Activated CD4-positive, alpha-beta memory T cell treated with anti-CD3 and anti-CD28 coated beads for 36 hours (primary cell): ENCODE measurements at regions not wholly inside any gene's neighbourhood (a gene's known extent, or its start where the extent isn't known, plus 50 kb on each side); places are given as distances from the start of the nearest gene placed in this dataset.

Source experiments
- CTCF ChIA-PET: fragments of 350-600 bp; sonication (Branson Sonifier 250); formaldehyde crosslinking; loops from one replicate; lab custom pipeline; 2021; ENCODE audit warnings: antibody characterized with exemption, inconsistent platforms; lab: Charles Lee
- POLR2A ChIA-PET: fragments of 350-600 bp; sonication (Branson Sonifier 250); formaldehyde crosslinking; loops from one replicate; lab custom pipeline; 2021; ENCODE audit warnings: antibody characterized with exemption; lab: Charles Lee
- DNase-seq: peaks from one replicate; pipeline ENCODE4 v3.0.0-alpha.2; 2020
- H3K27ac Mint-ChIP-seq: one replicate; pipeline ENCODE4 v1.8.0; 2021; ENCODE audit warnings: mixed read lengths
- H3K27me3 Mint-ChIP-seq: one replicate; pipeline ENCODE4 v1.8.0; 2021; ENCODE audit warnings: mixed read lengths
- H3K36me3 Mint-ChIP-seq: one replicate; pipeline ENCODE4 v1.8.0; 2021; ENCODE audit warnings: mixed read lengths
- H3K4me1 Mint-ChIP-seq: one replicate; pipeline ENCODE4 v1.8.0; 2021; ENCODE audit warnings: low read depth, mixed read lengths
- H3K4me3 Mint-ChIP-seq: one replicate; pipeline ENCODE4 v1.8.0; 2021; ENCODE audit warnings: mild to moderate bottlenecking, mixed read lengths
- H3K9me3 Mint-ChIP-seq: one replicate; pipeline ENCODE4 v1.8.0; 2021; ENCODE audit warnings: mixed read lengths
- intact Hi-C: fragments of 100-400 bp; cut with micrococcal nuclease; formaldehyde crosslinking; loops from one replicate; pipeline ENCODE4 v1.15.1; 2023

DNA sequence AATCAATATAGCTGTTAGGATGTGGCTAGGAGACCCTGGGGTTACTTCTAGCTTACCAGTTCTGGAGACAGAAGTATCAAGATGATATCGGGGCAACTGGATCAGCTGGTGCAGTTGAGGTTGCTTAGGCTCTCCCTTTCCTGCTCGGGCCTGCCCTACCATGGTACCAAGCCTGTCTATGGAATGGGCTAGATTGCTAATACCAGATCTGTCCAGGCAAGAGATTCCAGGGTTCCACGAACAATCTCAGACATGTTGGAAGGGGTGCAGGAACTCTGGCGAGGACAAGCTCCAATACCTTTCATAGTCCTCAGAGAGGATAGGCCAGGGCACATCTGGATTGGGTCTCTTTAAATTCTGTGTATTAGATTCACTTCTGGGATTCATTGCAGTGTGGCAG, 53.8 kb downstream of the ADM start:
- H3K36me3 Mint-ChIP-seq, result no peaks in the 10 kb centered on the region
- no peak for DNase-seq
- POLR2A ChIA-PET, result no interaction called here
- H3K4me1 Mint-ChIP-seq, result no peaks in the 10 kb centered on the region
- CTCF ChIA-PET, result interaction anchor here (1.4 kb wide), 1 partner anchor 8 kb away, joined by 5 read pairs; no protein-coding TSS in a partner anchor
- no peak overlapping the region for H3K27ac Mint-ChIP-seq
- no peak overlapping the region for H3K4me3 Mint-ChIP-seq
- intact Hi-C loops, result no loop called here
- peaks cover 28% of the 10 kb centered on the region for H3K27me3 Mint-ChIP-seq
- H3K9me3 Mint-ChIP-seq, result peaks cover 2% of the 10 kb centered on the region

DNA sequence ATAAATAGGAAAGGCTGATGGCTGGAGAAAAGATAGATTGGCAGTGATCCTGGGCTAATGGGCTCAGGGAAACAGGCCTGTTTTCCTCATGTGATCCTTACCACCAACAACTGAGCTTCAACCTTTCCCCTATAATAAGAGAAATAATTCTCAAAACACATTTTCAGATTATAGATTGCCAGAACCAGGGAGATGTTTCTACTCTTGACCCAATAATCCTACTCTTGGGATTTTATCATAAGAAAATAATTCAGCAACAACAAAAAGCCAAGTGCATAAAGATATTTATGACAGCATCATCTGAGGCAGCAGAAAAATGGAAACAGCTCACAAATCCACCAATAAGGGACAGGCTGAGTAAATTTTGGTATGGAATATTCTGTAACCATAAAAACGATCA, 54.3 kb downstream of the ADM start:
- Mint-ChIP-seq H3K27me3 (peaks cover 27% of the 10 kb centered on the region), H3K4me3 (no peak overlapping the region), H3K27ac (no peak overlapping the region), H3K4me1 (no peaks in the 10 kb centered on the region), H3K9me3 (peaks cover 2% of the 10 kb centered on the region), H3K36me3 (no peaks in the 10 kb centered on the region)
- ChIA-PET POLR2A (no interaction called here), CTCF (no interaction called here)
- intact Hi-C loops, result no loop called here
- no peak for DNase-seq

DNA sequence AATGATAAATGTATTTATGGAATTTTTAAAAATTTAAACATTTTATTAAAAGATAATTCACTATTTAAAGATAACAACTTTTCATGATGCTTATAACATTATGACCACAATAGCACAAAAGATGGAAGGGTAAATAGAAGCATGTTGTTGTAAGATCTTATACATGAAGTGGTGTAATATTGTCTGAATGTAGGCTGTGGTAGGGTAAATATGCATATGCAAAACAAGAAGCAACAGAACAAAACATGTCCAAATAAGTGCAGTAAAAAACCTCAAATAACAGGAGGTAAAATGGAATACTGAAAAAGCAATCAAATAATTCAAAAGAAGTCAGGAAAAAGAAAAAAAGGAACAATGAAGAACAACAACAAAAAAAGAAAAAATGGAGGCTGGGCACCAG, 56.0 kb downstream of the ADM start:
- Mint-ChIP-seq H3K36me3 (no peaks in the 10 kb centered on the region), H3K9me3 (peaks cover 2% of the 10 kb centered on the region), H3K27me3 (peaks cover 22% of the 10 kb centered on the region), H3K4me3 (no peak overlapping the region), H3K27ac (no peak overlapping the region), H3K4me1 (no peaks in the 10 kb centered on the region)
- POLR2A ChIA-PET, result no interaction called here
- intact Hi-C loops, result no loop called here
- no peak for DNase-seq
- CTCF ChIA-PET, result no interaction called here

DNA sequence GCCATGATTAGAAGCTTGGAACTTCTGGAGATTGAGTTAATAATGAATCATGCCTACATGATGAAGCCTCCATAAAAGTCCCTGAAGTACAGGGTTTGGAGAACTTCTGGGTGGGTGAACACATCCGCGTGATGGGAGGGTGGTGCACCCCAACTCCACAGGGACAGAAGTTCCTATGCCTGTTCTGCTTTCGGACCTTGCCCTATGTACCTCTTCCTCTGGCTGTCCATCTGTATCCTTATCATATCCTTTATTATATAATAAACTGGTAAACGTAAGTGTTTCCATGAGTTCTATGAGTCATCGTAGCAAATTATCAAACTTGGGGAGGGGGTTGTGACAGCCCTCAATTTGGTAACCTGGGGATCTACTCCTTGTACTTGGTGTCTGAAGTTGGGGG, 60.2 kb downstream of the ADM start:
- ChIA-PET CTCF (interaction anchor here (0.9 kb wide), 1 partner anchor 157 kb away, joined by 3 read pairs; no protein-coding TSS in a partner anchor), POLR2A (no interaction called here)
- intact Hi-C loops, result no loop called here
- Mint-ChIP-seq H3K4me3 (no peak overlapping the region), H3K27ac (no peak overlapping the region), H3K4me1 (peaks cover 6% of the 10 kb centered on the region), H3K36me3 (no peaks in the 10 kb centered on the region), H3K27me3 (peaks cover 6% of the 10 kb centered on the region), H3K9me3 (peaks cover 6% of the 10 kb centered on the region)
- DNase-seq, result no peak

DNA sequence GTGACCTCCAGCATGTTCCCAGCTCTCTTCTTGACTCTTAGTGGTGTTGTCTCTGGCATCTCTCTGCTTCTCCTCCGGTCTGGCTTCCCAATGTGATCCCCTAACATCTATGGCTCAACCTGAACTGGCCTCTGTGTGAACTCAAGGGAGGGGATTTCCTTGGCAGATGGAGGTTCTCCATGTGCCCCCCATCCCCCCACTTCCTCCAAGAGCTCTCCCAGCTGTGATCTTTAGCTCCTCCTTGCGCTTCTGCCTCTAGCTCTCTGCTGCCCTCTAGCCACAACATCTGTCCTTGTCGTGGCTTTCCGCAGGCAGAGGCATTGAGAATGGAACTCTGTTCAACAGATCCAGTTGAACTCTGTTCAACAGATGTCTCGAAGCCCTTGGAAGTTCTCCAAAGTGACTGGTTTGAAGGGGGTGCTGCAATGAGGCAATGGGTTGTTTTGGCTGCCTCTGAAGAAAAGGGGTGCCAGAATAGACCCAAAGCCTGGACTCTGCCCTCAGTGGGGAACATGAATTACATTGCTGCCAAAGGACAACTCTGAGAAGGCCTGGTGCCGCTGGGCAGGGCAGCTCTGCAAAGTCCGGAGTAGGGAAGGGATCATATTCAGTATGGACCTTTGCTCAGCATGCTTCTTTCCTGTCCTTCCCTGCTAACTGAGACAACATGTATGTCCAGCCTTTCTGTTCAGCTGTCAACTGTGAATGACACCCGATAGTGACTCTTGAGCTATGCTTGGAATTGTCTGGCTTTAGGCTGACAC, 61.9 kb downstream of the ADM start:
- CTCF ChIA-PET, result interaction anchor here (0.6 to 2.0 kb wide), 40 partner anchors 9 to 697 kb away, joined by 3 to 29 read pairs (median 4); partner anchors contain the start of gene RNF141
- peak; percentile 79 for DNase-seq
- H3K9me3 Mint-ChIP-seq, result peaks cover 4% of the 10 kb centered on the region
- POLR2A ChIA-PET, result interaction anchor here (1.0 kb wide), 1 partner anchor 59 kb away, joined by 3 read pairs; no protein-coding TSS in a partner anchor
- no peaks in the 10 kb centered on the region for H3K36me3 Mint-ChIP-seq
- peaks cover 6% of the 10 kb centered on the region for H3K4me1 Mint-ChIP-seq
- intact Hi-C loops, result loop anchor here (1.0 kb wide), 1 partner anchor 61 kb away; the partner anchor contains the start of gene ADM
- H3K27me3 Mint-ChIP-seq, result peaks cover 3% of the 10 kb centered on the region
- H3K4me3 Mint-ChIP-seq, result no peak overlapping the region
- no peak overlapping the region for H3K27ac Mint-ChIP-seq

DNA sequence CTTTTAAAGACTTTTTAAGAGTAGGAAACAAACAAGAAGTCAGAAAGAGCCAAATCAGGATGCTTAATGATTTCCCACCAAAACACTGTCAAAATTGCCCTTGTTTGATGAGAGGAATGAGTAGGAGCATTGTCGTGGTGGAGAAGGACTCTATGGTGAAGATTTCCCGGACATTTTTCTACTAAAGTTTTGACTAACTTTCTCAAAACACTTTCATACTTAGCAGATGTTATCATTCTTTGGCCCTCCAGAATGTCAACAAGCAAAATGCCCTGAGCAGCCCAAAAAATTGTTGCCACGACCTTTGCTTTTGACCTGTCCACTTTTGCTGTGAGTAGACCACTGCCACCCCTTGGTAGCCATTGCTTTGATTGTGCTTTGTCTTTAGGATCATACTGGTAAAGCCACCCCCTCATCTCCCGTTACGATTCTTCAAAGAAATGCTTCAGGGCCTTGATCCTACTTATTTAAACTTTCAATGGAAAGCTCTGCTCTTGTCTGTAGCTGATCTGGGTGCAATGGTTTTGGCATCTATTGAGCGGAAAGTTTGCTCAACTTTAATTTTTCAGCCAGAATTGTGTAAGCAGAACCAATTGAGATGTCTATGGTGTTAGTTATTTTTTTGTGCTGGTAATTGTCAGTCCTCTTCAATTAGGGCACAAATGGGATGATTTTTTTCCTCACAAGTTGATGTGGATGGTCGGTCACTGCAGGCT, 67.2 kb downstream of the ADM start:
- ChIA-PET POLR2A (no interaction called here), CTCF (no interaction called here)
- no peaks in the 10 kb centered on the region for H3K4me1 Mint-ChIP-seq
- no peak overlapping the region for H3K4me3 Mint-ChIP-seq
- DNase-seq, result no peak
- peaks cover 9% of the 10 kb centered on the region for H3K27me3 Mint-ChIP-seq
- intact Hi-C loops, result no loop called here
- H3K9me3 Mint-ChIP-seq, result peaks cover 4% of the 10 kb centered on the region
- no peaks in the 10 kb centered on the region for H3K36me3 Mint-ChIP-seq
- H3K27ac Mint-ChIP-seq, result no peak overlapping the region

DNA sequence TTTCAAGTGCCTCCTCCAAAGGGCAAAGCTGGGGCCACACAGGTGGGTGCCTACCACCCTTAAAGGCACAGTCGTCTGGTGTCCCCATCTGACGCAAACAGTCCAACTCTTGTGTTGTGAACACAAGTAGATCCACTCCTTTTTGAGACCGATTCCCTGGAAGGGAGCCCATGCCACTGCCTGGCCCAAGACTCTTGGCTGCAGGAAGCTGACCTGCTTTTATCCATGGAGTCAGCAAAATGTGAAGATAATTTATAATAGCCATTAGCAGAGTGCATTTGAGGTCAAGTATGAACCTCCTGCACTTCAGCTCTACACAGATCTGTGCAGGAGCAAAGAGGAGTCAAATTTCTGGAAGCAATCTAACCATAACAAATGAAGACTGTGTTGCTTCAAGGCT, 68.5 kb downstream of the ADM start:
- intact Hi-C loops, result no loop called here
- Mint-ChIP-seq H3K27ac (no peak overlapping the region), H3K27me3 (peaks cover 9% of the 10 kb centered on the region), H3K4me1 (no peaks in the 10 kb centered on the region), H3K4me3 (no peak overlapping the region), H3K36me3 (no peaks in the 10 kb centered on the region), H3K9me3 (no peaks in the 10 kb centered on the region)
- no peak for DNase-seq
- CTCF ChIA-PET, result no interaction called here
- POLR2A ChIA-PET, result no interaction called here

GRCh38 chr11:10373929-10374328, 69.1 kb downstream of the ADM start:
- Mint-ChIP-seq H3K4me1 (no peaks in the 10 kb centered on the region), H3K9me3 (no peaks in the 10 kb centered on the region), H3K4me3 (no peak overlapping the region), H3K36me3 (no peaks in the 10 kb centered on the region), H3K27me3 (peaks cover 9% of the 10 kb centered on the region), H3K27ac (no peak overlapping the region)
- ChIA-PET POLR2A (no interaction called here), CTCF (no interaction called here)
- no peak for DNase-seq
- intact Hi-C loops, result no loop called here

- intact Hi-C loops, result no loop called here
- H3K4me3 Mint-ChIP-seq, result no peak overlapping the region
- H3K4me1 Mint-ChIP-seq, result no peaks in the 10 kb centered on the region
- ChIA-PET POLR2A (no interaction called here), CTCF (interaction anchor here (2.5 kb wide), 1 partner anchor 8 kb away, joined by 11 read pairs; no protein-coding TSS in a partner anchor)
- peaks cover 9% of the 10 kb centered on the region for H3K27me3 Mint-ChIP-seq
- H3K27ac Mint-ChIP-seq, result no peak overlapping the region
- no peaks in the 10 kb centered on the region for H3K9me3 Mint-ChIP-seq
- no peak for DNase-seq
- no peaks in the 10 kb centered on the region for H3K36me3 Mint-ChIP-seq
Measured at GRCh38 chr11:10374386-10374785, 69.5 kb downstream of the ADM start.

- no peak for DNase-seq
- peaks cover 10% of the 10 kb centered on the region for H3K27me3 Mint-ChIP-seq
- H3K9me3 Mint-ChIP-seq, result no peaks in the 10 kb centered on the region
- CTCF ChIA-PET, result interaction anchor here (2.5 kb wide), 1 partner anchor 9 kb away, joined by 11 read pairs; no protein-coding TSS in a partner anchor
- intact Hi-C loops, result no loop called here
- H3K4me1 Mint-ChIP-seq, result no peaks in the 10 kb centered on the region
- H3K4me3 Mint-ChIP-seq, result no peak overlapping the region
- no peak overlapping the region for H3K27ac Mint-ChIP-seq
- H3K36me3 Mint-ChIP-seq, result no peaks in the 10 kb centered on the region
- POLR2A ChIA-PET, result no interaction called here
Measured at GRCh38 chr11:10375280-10375971, 70.6 kb downstream of the ADM start.

DNA sequence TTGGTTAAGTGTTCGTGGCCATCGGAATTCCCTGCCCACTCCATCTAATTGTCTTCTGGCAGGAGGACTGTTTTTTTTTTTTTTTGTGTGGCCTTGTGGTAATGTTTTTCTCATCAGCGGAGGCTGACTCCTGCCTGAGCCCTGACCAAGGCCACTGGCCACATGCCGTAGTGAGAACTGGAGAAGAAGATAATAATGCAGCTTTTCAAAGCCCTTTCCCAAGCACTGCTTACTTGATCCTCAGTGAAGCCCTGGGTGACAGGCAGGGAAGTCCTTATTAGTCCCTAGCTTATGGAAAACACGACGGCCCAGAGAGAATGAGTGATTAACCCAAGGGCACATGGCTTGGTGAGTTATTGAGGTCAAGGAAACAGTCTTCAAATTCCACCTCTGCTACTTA, 71.2 kb downstream of the ADM start:
- Mint-ChIP-seq H3K27ac (no peak overlapping the region), H3K27me3 (peaks cover 13% of the 10 kb centered on the region), H3K4me1 (no peaks in the 10 kb centered on the region), H3K4me3 (no peak overlapping the region), H3K36me3 (no peaks in the 10 kb centered on the region), H3K9me3 (no peaks in the 10 kb centered on the region)
- ChIA-PET POLR2A (no interaction called here), CTCF (interaction anchor here (2.5 kb wide), 1 partner anchor 9 kb away, joined by 11 read pairs; no protein-coding TSS in a partner anchor)
- intact Hi-C loops, result no loop called here
- DNase-seq, result no peak

- H3K27ac Mint-ChIP-seq, result no peak overlapping the region
- H3K4me3 Mint-ChIP-seq, result no peak overlapping the region
- no peaks in the 10 kb centered on the region for H3K4me1 Mint-ChIP-seq
- DNase-seq, result no peak
- intact Hi-C loops, result no loop called here
- ChIA-PET CTCF (interaction anchor here (0.9 to 2.1 kb wide), 3 partner anchors 11 to 277 kb away, joined by 3 to 10 read pairs (median 4); partner anchors contain the start of gene RNF141), POLR2A (no interaction called here)
- H3K9me3 Mint-ChIP-seq, result no peaks in the 10 kb centered on the region
- peaks cover 12% of the 10 kb centered on the region for H3K27me3 Mint-ChIP-seq
- H3K36me3 Mint-ChIP-seq, result no peaks in the 10 kb centered on the region
Measured at GRCh38 chr11:10377183-10377582, 72.3 kb downstream of the ADM start.
